ENCODE measurements at regions not wholly inside any gene's neighbourhood (a gene's known extent, or its start where the extent isn't known, plus 50 kb on each side); places are given as distances from the start of the nearest gene placed in this dataset.

GRCh38 chr13:65188721-65189120 lies 2041.4 kb downstream of the PCDH9 start:
- ATAC-seq = no peak
- no peak for TF ChIP-seq PATZ1 (CRISPR knock-in tag; IDR thresholded peaks at IDR 0.05; ENCODE audit: borderline replicate concordance)
- no peak for TF ChIP-seq TSHZ2 (CRISPR knock-in tag; IDR thresholded peaks at IDR 0.05)
- TF ChIP-seq ISL1 (CRISPR knock-in tag; IDR thresholded peaks at IDR 0.05) = no peak
- TF ChIP-seq ZFP30 (CRISPR knock-in tag; IDR thresholded peaks at IDR 0.05) = no peak
- no peak for TF ChIP-seq POU6F1 (CRISPR knock-in tag; IDR thresholded peaks at IDR 0.05; ENCODE audit: borderline replicate concordance, low read depth)
- no peak for TF ChIP-seq ZFP3 (CRISPR knock-in tag; IDR thresholded peaks at IDR 0.05)
- TF ChIP-seq ZNF565 (CRISPR knock-in tag; conservative IDR thresholded peaks at IDR 0.05; ENCODE audit: low read depth) = no peak
- no peak for TF ChIP-seq PPARA (CRISPR knock-in tag; IDR thresholded peaks at IDR 0.05; ENCODE audit: borderline replicate concordance)

GRCh38 chr13:65168026-65168425 lies 2062.1 kb downstream of the PCDH9 start:
- no peak for ATAC-seq
- no peak for TF ChIP-seq TOX (CRISPR knock-in tag; IDR thresholded peaks at IDR 0.05; ENCODE audit: borderline replicate concordance)
- TF ChIP-seq ZNF8 (CRISPR knock-in tag; IDR thresholded peaks at IDR 0.05) = no peak
- TF ChIP-seq TSHZ2 (CRISPR knock-in tag; IDR thresholded peaks at IDR 0.05) = no peak
- TF ChIP-seq CSRNP3 (CRISPR knock-in tag; IDR thresholded peaks at IDR 0.05) = no peak
- TF ChIP-seq ZC3H10 (CRISPR knock-in tag; IDR thresholded peaks at IDR 0.05) = no peak
- TF ChIP-seq ZFP3 (CRISPR knock-in tag; IDR thresholded peaks at IDR 0.05) = no peak
- no peak for TF ChIP-seq RARB (CRISPR knock-in tag; IDR thresholded peaks at IDR 0.05)
- no peak for TF ChIP-seq ZNF565 (CRISPR knock-in tag; conservative IDR thresholded peaks at IDR 0.05; ENCODE audit: low read depth)
- no peak for TF ChIP-seq PATZ1 (CRISPR knock-in tag; IDR thresholded peaks at IDR 0.05; ENCODE audit: borderline replicate concordance)
- TF ChIP-seq TCF4 (CRISPR knock-in tag; IDR thresholded peaks at IDR 0.05; ENCODE audit: borderline replicate concordance) = no peak
- no peak for TF ChIP-seq BACH2 (CRISPR knock-in tag; IDR thresholded peaks at IDR 0.05; ENCODE audit: borderline replicate concordance)
- TF ChIP-seq POU6F1 (CRISPR knock-in tag; IDR thresholded peaks at IDR 0.05; ENCODE audit: borderline replicate concordance, low read depth) = no peak
- TF ChIP-seq ZNF70 (CRISPR knock-in tag; IDR thresholded peaks at IDR 0.05) = no peak
- no peak for TF ChIP-seq ISL1 (CRISPR knock-in tag; IDR thresholded peaks at IDR 0.05)
- no peak for TF ChIP-seq OSR1 (CRISPR knock-in tag; IDR thresholded peaks at IDR 0.05)
- TF ChIP-seq SNAI2 (CRISPR knock-in tag; IDR thresholded peaks at IDR 0.05) = no peak
- no peak for TF ChIP-seq CSDC2 (CRISPR knock-in tag; IDR thresholded peaks at IDR 0.05)
